H1 (cell line): ENCODE measurements at regions not wholly inside any gene's neighbourhood (a gene's known extent, or its start where the extent isn't known, plus 50 kb on each side); places are given as distances from the start of the nearest gene placed in this dataset.

Source experiments
- BRCA1 ChIP-seq: IDR thresholded peaks from 2 replicates; pipeline ENCODE4 v1.6.1; 2012; ENCODE audit warnings: low read depth, low read length, improper control_type of control experiment
- CHD2 ChIP-seq: IDR thresholded peaks from 2 replicates; pipeline ENCODE4 v1.6.1; 2012; ENCODE audit warnings: low read length, improper control_type of control experiment
- POLR2A ChIP-seq, 2 experiments: IDR thresholded peaks; 1 replicate in 1 of 2; 2 replicates in 1 of 2; pipeline ENCODE4 v1.6.1; 2011; ENCODE audit warnings: low read depth in 2 of 2, low read length in 2 of 2, mild to moderate bottlenecking in 2 of 2; ENCODE audit errors: control extremely low read depth in 1 of 2

GRCh38 chrX:67207912-67208311 is 335.9 kb upstream of the AR start (continued):
- no peak for TF ChIP-seq BRCA1
- no peak for TF ChIP-seq POLR2A (IDR thresholded peaks at IDR 0.05; ENCODE audit: control extremely low read depth in 1 of 2, low read depth in 2 of 2, low read length in 2 of 2)
- no peak for TF ChIP-seq CHD2
